Bronchial epithelial cell (primary cell): ENCODE measurements at regions not wholly inside any gene's neighbourhood (a gene's known extent, or its start where the extent isn't known, plus 50 kb on each side); places are given as distances from the start of the nearest gene placed in this dataset.

Source experiments
- DNase-seq: peaks from one replicate; pipeline ENCODE4 v3.0.0-alpha.2; 2010; ENCODE audit warnings: low read depth
- FAIRE-seq: peaks from 2 replicates; lab custom pipeline; 2011; peaks lifted over from hg19 to GRCh38; lab: Jason Lieb, UNC
- H3K27me3 ChIP-seq: 2 replicates; pipeline ENCODE4 v1.5.1; 2011; ENCODE audit warnings: low read length; ENCODE audit not compliant: control insufficient read depth, insufficient read depth
- H3K36me3 ChIP-seq: 2 replicates; pipeline ENCODE4 v1.5.1; 2011; ENCODE audit warnings: low read length; ENCODE audit not compliant: control insufficient read depth, insufficient read depth
- H3K4me3 ChIP-seq: 2 replicates; pipeline ENCODE4 v1.5.1; 2011; ENCODE audit warnings: mild to moderate bottlenecking, low read depth, low read length, control low read depth
- TF ChIP-seq, protein P1 (sequence below): IDR thresholded peaks from 2 replicates; pipeline ENCODE4 v1.5.1; 2011; ENCODE audit warnings: mild to moderate bottlenecking, moderate library complexity, low read length, control low read depth, inconsistent platforms; ENCODE audit not compliant: insufficient read depth, severe bottlenecking

DNA sequence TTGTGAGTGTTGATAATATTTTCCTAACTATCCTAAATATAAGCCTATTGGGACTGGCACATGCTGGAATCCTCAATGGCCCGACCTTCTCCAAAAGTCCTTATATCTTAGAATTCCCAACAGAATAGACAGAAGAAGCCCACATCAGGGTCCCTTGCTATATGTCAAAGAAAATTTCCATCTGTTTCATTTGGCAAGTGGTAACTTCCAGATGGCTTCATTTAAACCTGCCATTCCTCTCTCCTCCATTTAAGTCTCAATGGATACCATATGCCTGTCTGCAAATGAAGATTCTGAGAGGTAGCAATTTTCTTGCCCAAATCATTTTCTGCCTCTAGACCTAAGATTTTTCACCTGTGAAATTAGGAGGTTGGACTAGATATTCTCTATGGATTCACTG is 73.1 kb upstream of the KCNA4 start:
- TF ChIP-seq, protein P1, sequence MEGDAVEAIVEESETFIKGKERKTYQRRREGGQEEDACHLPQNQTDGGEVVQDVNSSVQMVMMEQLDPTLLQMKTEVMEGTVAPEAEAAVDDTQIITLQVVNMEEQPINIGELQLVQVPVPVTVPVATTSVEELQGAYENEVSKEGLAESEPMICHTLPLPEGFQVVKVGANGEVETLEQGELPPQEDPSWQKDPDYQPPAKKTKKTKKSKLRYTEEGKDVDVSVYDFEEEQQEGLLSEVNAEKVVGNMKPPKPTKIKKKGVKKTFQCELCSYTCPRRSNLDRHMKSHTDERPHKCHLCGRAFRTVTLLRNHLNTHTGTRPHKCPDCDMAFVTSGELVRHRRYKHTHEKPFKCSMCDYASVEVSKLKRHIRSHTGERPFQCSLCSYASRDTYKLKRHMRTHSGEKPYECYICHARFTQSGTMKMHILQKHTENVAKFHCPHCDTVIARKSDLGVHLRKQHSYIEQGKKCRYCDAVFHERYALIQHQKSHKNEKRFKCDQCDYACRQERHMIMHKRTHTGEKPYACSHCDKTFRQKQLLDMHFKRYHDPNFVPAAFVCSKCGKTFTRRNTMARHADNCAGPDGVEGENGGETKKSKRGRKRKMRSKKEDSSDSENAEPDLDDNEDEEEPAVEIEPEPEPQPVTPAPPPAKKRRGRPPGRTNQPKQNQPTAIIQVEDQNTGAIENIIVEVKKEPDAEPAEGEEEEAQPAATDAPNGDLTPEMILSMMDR, result no peak

GRCh38 chr11:30091246-30091645 is 74.4 kb upstream of the KCNA4 start:
- no peaks in the 10 kb centered on the region for H3K27me3 ChIP-seq
- DNase-seq (no peak), FAIRE-seq (no peak)
- TF ChIP-seq, protein P1, result no peak
- no peak overlapping the region for H3K4me3 ChIP-seq
- H3K36me3 ChIP-seq, result no peaks in the 10 kb centered on the region

More for the DNA sequence above, 73.1 kb upstream of the KCNA4 start:
- no peaks in the 10 kb centered on the region for H3K27me3 ChIP-seq
- no peak overlapping the region for H3K4me3 ChIP-seq
- no peak for DNase-seq
- no peaks in the 10 kb centered on the region for H3K36me3 ChIP-seq
- no peak for FAIRE-seq

GRCh38 chr11:30091737-30092136 is 74.9 kb upstream of the KCNA4 start:
- Histone ChIP-seq H3K27me3 (no peaks in the 10 kb centered on the region), H3K36me3 (no peaks in the 10 kb centered on the region), H3K4me3 (no peak overlapping the region)
- FAIRE-seq, result no peak
- TF ChIP-seq, protein P1, result no peak
- DNase-seq, result no peak

DNA sequence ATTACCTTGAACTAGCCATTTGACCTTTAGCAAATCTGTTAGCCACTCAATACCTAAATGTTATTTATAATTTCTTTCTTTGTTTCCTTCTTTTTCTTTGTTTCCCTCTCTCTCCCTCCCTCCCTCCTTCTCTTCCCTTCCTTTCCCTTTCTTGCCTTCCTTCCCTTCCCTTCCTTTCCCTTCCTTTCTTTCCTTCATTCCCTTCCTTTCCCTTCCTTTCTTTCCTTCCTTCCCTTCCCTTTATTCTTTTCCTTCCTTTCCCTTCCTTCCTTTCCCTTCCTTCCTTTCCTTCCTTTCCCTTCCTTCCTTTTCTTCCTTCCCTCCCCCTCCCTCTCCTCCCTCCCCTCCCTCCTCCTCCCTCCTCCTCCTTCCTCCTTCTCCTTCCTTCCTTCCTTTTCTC is 75.7 kb upstream of the KCNA4 start:
- FAIRE-seq, result no peak
- TF ChIP-seq, protein P1, result no peak

GRCh38 chr11:30100495-30100894 is 83.7 kb upstream of the KCNA4 start:
- H3K4me3 ChIP-seq, result no peak overlapping the region
- TF ChIP-seq, protein P1, result no peak
- DNase-seq, result no peak
- FAIRE-seq, result no peak
- H3K36me3 ChIP-seq, result no peaks in the 10 kb centered on the region
- no peaks in the 10 kb centered on the region for H3K27me3 ChIP-seq

More for the DNA sequence above, 75.7 kb upstream of the KCNA4 start:
- Histone ChIP-seq H3K4me3 (no peak overlapping the region), H3K36me3 (no peaks in the 10 kb centered on the region), H3K27me3 (no peaks in the 10 kb centered on the region)
- DNase-seq, result no peak
